ENCODE measurements at regions not wholly inside any gene's neighbourhood (a gene's known extent, or its start where the extent isn't known, plus 50 kb on each side); places are given as distances from the start of the nearest gene placed in this dataset.

- Histone ChIP-seq H4K20me1 (replicated peaks in 1 of 2; ENCODE audit: control insufficient read depth in 1 of 2, insufficient read depth in 2 of 2, low read length in 2 of 2) (no peaks in the 10 kb centered on the region), H2AFZ (ENCODE audit: low read length) (no peak overlapping the region), H2BK15ac (ENCODE audit: low read length) (no peak overlapping the region), H3K23me2 (ENCODE audit: low read depth, low read length) (no peaks in the 10 kb centered on the region), H3K36me3 (ENCODE audit: control insufficient read depth in 2 of 4, insufficient read depth in 4 of 4, low read length in 3 of 4) (no peaks in the 10 kb centered on the region), H2BK120ac (replicated peaks; ENCODE audit: low read depth, low read length) (no peak overlapping the region), H3K4me3 (ENCODE audit: extremely low read depth in 1 of 4, insufficient read depth in 2 of 4, low read depth in 3 of 4, low read length in 4 of 4) (no peak overlapping the region), H2BK5ac (ENCODE audit: low read depth, low read length) (no peak overlapping the region), H3K27ac (ENCODE audit: low read depth, low read length) (no peak overlapping the region), H4K5ac (ENCODE audit: insufficient read length, low read depth, low read length) (no peak overlapping the region), H3K4me2 (ENCODE audit: insufficient read depth in 1 of 2, low read depth in 2 of 2, low read length in 2 of 2) (no peak overlapping the region), H3K4ac (replicated peaks; ENCODE audit: insufficient read length, low read depth, low read length) (no peak overlapping the region), H4K8ac (ENCODE audit: extremely low read depth, insufficient read depth, low read length) (no peak overlapping the region), H3K9me3 (ENCODE audit: insufficient read depth in 2 of 2, low read depth in 1 of 2, low read length in 1 of 2) (no peaks in the 10 kb centered on the region), H2BK12ac (ENCODE audit: low read depth, low read length) (no peak overlapping the region), H4K91ac (replicated peaks; ENCODE audit: insufficient read length, low read length) (no peak overlapping the region), H3K4me1 (replicated peaks in 1 of 4; ENCODE audit: control insufficient read depth in 3 of 4, insufficient read depth in 4 of 4, low read length in 3 of 4) (no peaks in the 10 kb centered on the region), H3K23ac (ENCODE audit: insufficient read length) (no peak overlapping the region), H3K18ac (ENCODE audit: extremely low read depth, low read length) (no peak overlapping the region), H3K79me2 (ENCODE audit: control insufficient read depth in 1 of 2, insufficient read depth in 2 of 2, low read length in 2 of 2) (no peaks in the 10 kb centered on the region), H3K79me1 (ENCODE audit: low read depth, low read length) (no peaks in the 10 kb centered on the region), H3K56ac (replicated peaks; ENCODE audit: insufficient read length, low read depth, low read length) (no peak overlapping the region), H3K9ac (replicated peaks in 1 of 4; ENCODE audit: extremely low read depth in 1 of 4, low read depth in 3 of 4, low read length in 3 of 4) (no peak overlapping the region), H3K27me3 (replicated peaks in 1 of 4; ENCODE audit: control insufficient read depth in 3 of 4, extremely low read depth in 1 of 4, insufficient read depth in 3 of 4, low read length in 3 of 4) (no peaks in the 10 kb centered on the region; a peak in 1 of 7 replicates), H3K14ac (ENCODE audit: insufficient read length) (no peak overlapping the region), H2AK5ac (ENCODE audit: low read depth, low read length) (no peak overlapping the region), H2BK20ac (ENCODE audit: low read length) (no peak overlapping the region)
- no peak for FAIRE-seq
- no peak for DNase-seq (ENCODE audit: low read depth in 1 of 2, low spot score in 2 of 2)
- WGBS, 2 experiments (ENCODE audit: extremely low coverage in 1 of 2, insufficient coverage in 1 of 2, insufficient read length in 1 of 2, insufficient replicate concordance in 2 of 2, low coverage in 1 of 2, low lambda C conversion rate in 2 of 2, missing lambda C conversion rate in 1 of 2) = 98% methylated on average over 3 of the region's 3 CpGs; no CpG with 5 or more reads in 1 of the 2 experiments
- ChIA-PET CTCF (ENCODE audit: partially characterized antibody) (interaction anchor here (0.6 to 2.7 kb wide), 11 partner anchors 8 to 634 kb away, joined by 3 to 16 read pairs (median 3); no protein-coding TSS in a partner anchor), POLR2A (ENCODE audit: partially characterized antibody) (no interaction called here)
- TF ChIP-seq KDM1A (IDR thresholded peaks at IDR 0.05; ENCODE audit: borderline replicate concordance, low read length) = no peak
These were observed 102.0 kb downstream of the LACC1 start for GRCh38 chr13:43981512-43982301.
